ENCODE measurements at regions not wholly inside any gene's neighbourhood (a gene's known extent, or its start where the extent isn't known, plus 50 kb on each side); places are given as distances from the start of the nearest gene placed in this dataset.

GRCh38 chr4:151951671-151952050 is 190.9 kb upstream of the GATB start:
- TF ChIP-seq POLR2AphosphoS5 (IDR thresholded peaks at IDR 0.05; ENCODE audit: low read depth, low read length) (no peak), FOXP2 (optimal IDR thresholded peaks at IDR 0.05; ENCODE audit: borderline replicate concordance, extremely low read depth, extremely low read length, insufficient read depth) (no peak), REST (IDR thresholded peaks at IDR 0.05; ENCODE audit: insufficient read depth in 1 of 2, low read depth in 2 of 2, low read length in 2 of 2) (no peak)

- no peak for TF ChIP-seq TAF1 (IDR thresholded peaks at IDR 0.05; ENCODE audit: borderline replicate concordance, insufficient read depth, low read length)
- no peak for TF ChIP-seq FOXP2 (optimal IDR thresholded peaks at IDR 0.05; ENCODE audit: borderline replicate concordance, extremely low read depth, extremely low read length, insufficient read depth)
- TF ChIP-seq POLR2AphosphoS5 (IDR thresholded peaks at IDR 0.05; ENCODE audit: low read depth, low read length): no peak
- no peak for TF ChIP-seq SIN3A (IDR thresholded peaks at IDR 0.05; ENCODE audit: borderline replicate concordance, insufficient read depth, low read length)
- no peak for TF ChIP-seq REST (IDR thresholded peaks at IDR 0.05; ENCODE audit: insufficient read depth in 1 of 2, low read depth in 2 of 2, low read length in 2 of 2)
Observed at GRCh38 chr4:151950993-151951670, 190.3 kb upstream of the GATB start.

GRCh38 chr4:151948351-151949016 is 187.7 kb upstream of the GATB start:
- TF ChIP-seq POLR2AphosphoS5 (IDR thresholded peaks at IDR 0.05; ENCODE audit: low read depth, low read length) (no peak), REST (IDR thresholded peaks at IDR 0.05; ENCODE audit: insufficient read depth in 1 of 2, low read depth in 2 of 2, low read length in 2 of 2) (no peak), FOXP2 (optimal IDR thresholded peaks at IDR 0.05; ENCODE audit: borderline replicate concordance, extremely low read depth, extremely low read length, insufficient read depth) (no peak), SIN3A (IDR thresholded peaks at IDR 0.05; ENCODE audit: borderline replicate concordance, insufficient read depth, low read length) (no peak), TAF1 (IDR thresholded peaks at IDR 0.05; ENCODE audit: borderline replicate concordance, insufficient read depth, low read length) (no peak)

GRCh38 chr4:151946718-151947117 is 185.9 kb upstream of the GATB start:
- TF ChIP-seq REST (IDR thresholded peaks at IDR 0.05; ENCODE audit: insufficient read depth in 1 of 2, low read depth in 2 of 2, low read length in 2 of 2) (no peak), TAF1 (IDR thresholded peaks at IDR 0.05; ENCODE audit: borderline replicate concordance, insufficient read depth, low read length) (no peak), SIN3A (IDR thresholded peaks at IDR 0.05; ENCODE audit: borderline replicate concordance, insufficient read depth, low read length) (no peak), POLR2AphosphoS5 (IDR thresholded peaks at IDR 0.05; ENCODE audit: low read depth, low read length) (no peak), FOXP2 (optimal IDR thresholded peaks at IDR 0.05; ENCODE audit: borderline replicate concordance, extremely low read depth, extremely low read length, insufficient read depth) (no peak)

All from PFSK-1 (cell line).